HEK293T (cell line): ENCODE measurements at regions not wholly inside any gene's neighbourhood (a gene's known extent, or its start where the extent isn't known, plus 50 kb on each side); places are given as distances from the start of the nearest gene placed in this dataset.

Source experiments
- ARNT ChIP-seq: fragments of 450-650 bp; IDR thresholded peaks from 2 replicates; pipeline ENCODE4 v1.6.1; 2017; ENCODE audit warnings: mild to moderate bottlenecking
- CTBP1 ChIP-seq: fragments of 450-650 bp; IDR thresholded peaks from 2 replicates; pipeline ENCODE4 v1.6.1; 2016; ENCODE audit warnings: borderline replicate concordance
- ELF4 ChIP-seq: fragments of 450-650 bp; IDR thresholded peaks from 2 replicates; pipeline ENCODE4 v1.6.1; 2017; ENCODE audit warnings: antibody characterized with exemption
- FOXA1 ChIP-seq: fragments of 450-650 bp; IDR thresholded peaks from 2 replicates; pipeline ENCODE4 v1.6.1; 2016; ENCODE audit warnings: mild to moderate bottlenecking
- HDGF ChIP-seq: fragments of 450-650 bp; IDR thresholded peaks from 2 replicates; pipeline ENCODE4 v1.6.1; 2017; ENCODE audit warnings: antibody characterized with exemption, borderline replicate concordance
- L3MBTL2 ChIP-seq: fragments of 450-650 bp; conservative IDR thresholded peaks from 2 replicates; pipeline ENCODE4 v1.6.1; 2016; ENCODE audit warnings: mild to moderate bottlenecking
- SP1 ChIP-seq: fragments of 450-650 bp; IDR thresholded peaks from 2 replicates; pipeline ENCODE4 v1.6.1; 2017
- SUZ12 ChIP-seq: fragments of 450-650 bp; IDR thresholded peaks from 2 replicates; pipeline ENCODE4 v1.6.1; 2016; ENCODE audit warnings: mild to moderate bottlenecking
- TARDBP ChIP-seq: fragments of 450-650 bp; IDR thresholded peaks from 2 replicates; pipeline ENCODE4 v1.6.1; 2016
- ZNF384 ChIP-seq: fragments of 450-650 bp; IDR thresholded peaks from 2 replicates; pipeline ENCODE4 v1.6.1; 2016

DNA sequence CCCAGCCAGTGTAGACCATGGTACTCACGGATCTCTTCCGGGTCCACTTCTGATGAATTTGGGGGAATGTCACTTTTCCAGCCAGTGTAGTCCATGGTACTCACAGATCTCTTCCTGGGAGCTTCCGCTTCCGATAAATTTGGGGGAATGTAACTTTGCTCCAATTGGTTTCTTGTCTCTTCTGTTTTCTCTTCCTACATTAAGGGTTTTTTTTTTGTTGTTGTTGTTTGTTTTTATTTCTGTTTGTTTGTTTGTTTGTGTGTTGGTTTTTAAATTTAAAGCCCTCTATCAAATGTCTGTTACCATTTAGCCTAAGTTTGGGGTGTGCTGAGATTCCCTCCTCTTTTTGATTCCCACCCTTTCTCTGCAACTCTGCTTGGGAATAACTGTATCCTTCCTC is 475.8 kb upstream of the FZD8 start:
- TF ChIP-seq HDGF (no peak), ZNF384 (no peak), TARDBP (no peak), L3MBTL2 (no peak), SUZ12 (no peak), SP1 (no peak), ARNT (no peak), ELF4 (no peak), CTBP1 (no peak), FOXA1 (no peak)
